Gastroesophageal sphincter (tissue), 3 donors: ENCODE measurements at regions not wholly inside any gene's neighbourhood (a gene's known extent, or its start where the extent isn't known, plus 50 kb on each side); places are given as distances from the start of the nearest gene placed in this dataset.

Experiments used
- CTCF ChIP-seq, 4 experiments: fragments of 200-600 bp in 2 of 4; fragments of 450-650 bp in 2 of 4; sonication (generic) in 1 of 4; IDR thresholded peaks; one replicate each; pipeline ENCODE4 v1.5.1; 2017 to 2019; ENCODE audit warnings: antibody characterized with exemption in 4 of 4, mild to moderate bottlenecking in 2 of 4, moderate library complexity in 2 of 4
- EP300 ChIP-seq: sonication (generic); formaldehyde crosslinking; IDR thresholded peaks from one replicate; pipeline ENCODE4 v1.6.1; 2017; ENCODE audit warnings: antibody characterized with exemption, mild to moderate bottlenecking
- POLR2A ChIP-seq, 2 donors: fragments of 450-650 bp; IDR thresholded peaks; one replicate each; pipeline ENCODE4 v1.6.1; 2017; ENCODE audit warnings: antibody characterized with exemption in 2 of 2, mild to moderate bottlenecking in 2 of 2, moderate library complexity in 1 of 2
- POLR2AphosphoS5 ChIP-seq: sonication (generic); formaldehyde crosslinking; IDR thresholded peaks from one replicate; pipeline ENCODE4 v1.6.1; 2017; ENCODE audit warnings: antibody characterized with exemption

GRCh38 chr7:113664867-113665266 is 253.9 kb downstream of the PPP1R3A start:
- TF ChIP-seq CTCF (IDR thresholded peaks at IDR 0.05) (no peak), POLR2A (IDR thresholded peaks at IDR 0.05) (no peak), POLR2AphosphoS5 (no peak), EP300 (no peak)
